PC-3 (cell line): ENCODE measurements at regions not wholly inside any gene's neighbourhood (a gene's known extent, or its start where the extent isn't known, plus 50 kb on each side); places are given as distances from the start of the nearest gene placed in this dataset.

Experiments
- ATAC-seq: fragments of 200-7000 bp; cut with Tn5 transposase; 2 replicates; pipeline ENCODE4 v1.9.1; 2020; ENCODE audit warnings: mild to moderate bottlenecking, moderate library complexity
- BruUV-seq: library from RNA; stranded (reverse); fragments of 400-500 nt; replicated peaks from 2 replicates; lab custom pipeline; 2021; lab: Mats Ljungman, UMichigan
- CTCF ChIA-PET: fragments of 300-600 bp; sonication (Branson Sonifier 250); formaldehyde crosslinking; loops from one replicate; lab custom pipeline; 2022; ENCODE audit warnings: antibody characterized with exemption; lab: Charles Lee
- POLR2A ChIA-PET: fragments of 300-600 bp; sonication (Branson Sonifier 250); formaldehyde crosslinking; loops from one replicate; lab custom pipeline; 2022; ENCODE audit warnings: antibody characterized with exemption; ENCODE audit not compliant: unreplicated experiment; lab: Charles Lee
- DNase-seq: peaks from one replicate; pipeline ENCODE4 v3.0.0-alpha.2; 2015
- H2AFZ ChIP-seq: fragments of 300-600 bp; sonication (generic); 2 replicates; pipeline ENCODE4 v1.6.0; 2016; ENCODE audit warnings: antibody characterized with exemption, low read length
- H3F3A ChIP-seq: fragments of 300-600 bp; sonication (generic); one replicate; pipeline ENCODE4 v1.6.0; 2017; ENCODE audit warnings: antibody characterized with exemption, low read length, control low read depth, mild to moderate bottlenecking; ENCODE audit not compliant: unreplicated experiment
- H3K27ac ChIP-seq: fragments of 300-600 bp; sonication (generic); 2 replicates; pipeline ENCODE4 v1.5.1; 2016; ENCODE audit warnings: mild to moderate bottlenecking, low read length
- H3K27me3 ChIP-seq: fragments of 300-600 bp; sonication (generic); 2 replicates; pipeline ENCODE4 v1.6.1; 2016; ENCODE audit warnings: low read length, mixed read lengths
- H3K36me3 ChIP-seq: fragments of 300-600 bp; sonication (generic); 2 replicates; pipeline ENCODE4 v1.6.1; 2016; ENCODE audit warnings: low read depth, mixed run types, low read length, mixed read lengths
- H3K4me1 ChIP-seq: fragments of 300-600 bp; sonication (generic); 2 replicates; pipeline ENCODE4 v1.5.1; 2016; ENCODE audit warnings: low read length; ENCODE audit not compliant: insufficient read depth
- H3K4me2 ChIP-seq: fragments of 300-600 bp; sonication (generic); 2 replicates; pipeline ENCODE4 v1.6.0; 2016; ENCODE audit warnings: low read length
- H3K4me3 ChIP-seq: fragments of 300-600 bp; sonication (generic); 2 replicates; pipeline ENCODE4 v1.5.1; 2016; ENCODE audit warnings: mild to moderate bottlenecking, low read length, mixed read lengths
- H3K79me2 ChIP-seq: fragments of 300-600 bp; sonication (generic); 2 replicates; pipeline ENCODE4 v1.6.1; 2017; ENCODE audit warnings: low read length, mixed read lengths
- H3K9ac ChIP-seq: fragments of 300-600 bp; sonication (generic); 2 replicates; pipeline ENCODE4 v1.6.0; 2016; ENCODE audit warnings: mild to moderate bottlenecking, low read length
- H3K9me2 ChIP-seq: fragments of 300-600 bp; sonication (generic); replicated peaks from 2 replicates; pipeline ENCODE4 v1.6.1; 2016; ENCODE audit warnings: mixed run types, low read length, mixed read lengths
- H3K9me3 ChIP-seq: fragments of 300-600 bp; sonication (generic); 2 replicates; pipeline ENCODE4 v1.6.1; 2016; ENCODE audit warnings: low read length, mixed read lengths
- H4K20me1 ChIP-seq: fragments of 300-600 bp; sonication (generic); 2 replicates; pipeline ENCODE4 v1.6.1; 2016; ENCODE audit warnings: low read length, mixed read lengths
- CTCF ChIP-seq: fragments of 300-600 bp; sonication (generic); conservative IDR thresholded peaks from 2 replicates; pipeline ENCODE4 v1.5.1; 2017; ENCODE audit warnings: antibody characterized with exemption, low read depth, mild to moderate bottlenecking, low read length
- EZH2 ChIP-seq: fragments of 300-600 bp; sonication (generic); IDR thresholded peaks from one replicate; pipeline ENCODE4 v1.6.1; 2017; ENCODE audit warnings: antibody characterized with exemption, mild to moderate bottlenecking, low read length; ENCODE audit not compliant: unreplicated experiment
- EZH2phosphoT487 ChIP-seq: fragments of 300-600 bp; sonication (generic); IDR thresholded peaks from 2 replicates; pipeline ENCODE4 v1.6.1; 2018; ENCODE audit warnings: mild to moderate bottlenecking, antibody characterized with exemption, low read length, borderline replicate concordance
- intact Hi-C: fragments of 100-400 bp; cut with micrococcal nuclease; formaldehyde crosslinking; loops from 2 replicates; pipeline ENCODE4 v1.9.0; 2023

- ATAC-seq: no peak
- Histone ChIP-seq H3K4me2 (no peak overlapping the region), H3K79me2 (no peaks in the 10 kb centered on the region), H3K27me3 (no peaks in the 10 kb centered on the region), H3K36me3 (no peaks in the 10 kb centered on the region), H3K4me1 (peaks cover 23% of the 10 kb centered on the region), H3K4me3 (no peak overlapping the region), H3K9me2 (no peaks in the 10 kb centered on the region), H3K9me3 (no peaks in the 10 kb centered on the region), H4K20me1 (no peaks in the 10 kb centered on the region), H2AFZ (no peak overlapping the region), H3K27ac (no peak overlapping the region), H3F3A (no peaks in the 10 kb centered on the region), H3K9ac (no peak overlapping the region)
- no peak for TF ChIP-seq EZH2
- TF ChIP-seq EZH2phosphoT487: no peak
- no peak for TF ChIP-seq CTCF
- ChIA-PET POLR2A (no interaction called here), CTCF (no interaction called here)
- no TSS peak for BruUV-seq
- no peak for DNase-seq
- intact Hi-C loops: no loop called here
These were observed 314.7 kb upstream of the RGMB start for GRCh38 chr5:98458726-98459125.

- Histone ChIP-seq H3K27ac (no peak overlapping the region), H3K36me3 (no peaks in the 10 kb centered on the region), H3K79me2 (no peaks in the 10 kb centered on the region), H3K9me3 (no peaks in the 10 kb centered on the region), H3K4me3 (no peak overlapping the region), H3K27me3 (no peaks in the 10 kb centered on the region), H3K4me2 (no peak overlapping the region), H3K4me1 (peaks cover 9% of the 10 kb centered on the region), H3K9ac (no peak overlapping the region), H4K20me1 (no peaks in the 10 kb centered on the region), H3F3A (no peaks in the 10 kb centered on the region), H3K9me2 (no peaks in the 10 kb centered on the region), H2AFZ (no peak overlapping the region)
- intact Hi-C loops: no loop called here
- CTCF ChIA-PET: interaction anchor here (0.5 to 1.2 kb wide), 7 partner anchors 40 to 335 kb away, joined by 3 to 7 read pairs (median 3); no protein-coding TSS in a partner anchor
- no TSS peak for BruUV-seq
- peak; percentile 47 for DNase-seq
- TF ChIP-seq EZH2 (no peak), EZH2phosphoT487 (no peak), CTCF (no peak)
- ATAC-seq: peak; percentile 100
- POLR2A ChIA-PET: interaction anchor here (0.7 kb wide), 1 partner anchor 414 kb away, joined by 5 read pairs; no protein-coding TSS in a partner anchor
These were observed 312.9 kb upstream of the RGMB start for GRCh38 chr5:98460536-98460935.

- H3K4me1 ChIP-seq: peaks cover 5% of the 10 kb centered on the region; the same call in 1 of the 2 replicates
- TF ChIP-seq CTCF (no peak), EZH2phosphoT487 (no peak), EZH2 (no peak)
- CTCF ChIA-PET: no interaction called here
- H4K20me1 ChIP-seq: no peaks in the 10 kb centered on the region
- intact Hi-C loops: no loop called here
- H3K27me3 ChIP-seq: no peaks in the 10 kb centered on the region
- H3K4me2 ChIP-seq: no peak overlapping the region
- H3K4me3 ChIP-seq: no peak overlapping the region
- H3K27ac ChIP-seq: no peak overlapping the region
- H3K79me2 ChIP-seq: no peaks in the 10 kb centered on the region
- H3K36me3 ChIP-seq: no peaks in the 10 kb centered on the region
- no peak overlapping the region for H2AFZ ChIP-seq
- DNase-seq (no peak), ATAC-seq (no peak)
- POLR2A ChIA-PET: no interaction called here
- H3K9ac ChIP-seq: no peak overlapping the region
- no peaks in the 10 kb centered on the region for H3K9me3 ChIP-seq
- BruUV-seq: no TSS peak
- no peaks in the 10 kb centered on the region for H3F3A ChIP-seq
- no peaks in the 10 kb centered on the region for H3K9me2 ChIP-seq
These were observed 312.0 kb upstream of the RGMB start for GRCh38 chr5:98461485-98461884.
